ENCODE measurements at regions not wholly inside any gene's neighbourhood (a gene's known extent, or its start where the extent isn't known, plus 50 kb on each side); places are given as distances from the start of the nearest gene placed in this dataset.

DNA sequence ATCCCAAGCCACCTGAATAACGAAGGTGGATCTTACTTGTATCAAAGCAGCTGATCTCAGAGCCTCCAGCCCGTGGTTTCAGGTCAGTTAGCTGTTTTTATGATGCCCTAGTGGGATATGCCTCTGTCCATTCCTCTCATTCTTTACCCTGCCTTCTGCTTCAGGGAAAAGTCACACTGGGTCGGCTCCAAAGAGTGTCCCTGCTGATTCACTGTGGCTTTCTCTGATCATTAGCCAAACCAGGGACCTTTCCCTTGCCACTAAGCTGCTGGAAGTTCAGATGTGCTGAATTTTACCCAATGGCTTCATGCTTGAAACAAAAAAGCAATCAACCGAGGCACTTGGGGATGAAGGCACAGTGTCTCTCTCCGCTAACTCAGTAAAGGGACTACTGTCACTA, 170.2 kb upstream of the SALL1 start:
- WGBS, 3 donors: 55 to 57% (median 57%) methylated on average over 5 of the region's 5 CpGs
- intact Hi-C loops (cut with DNase I): loop anchor here in 1 of 2 donors (5.0 kb wide), 1 partner anchor 49 kb away; no protein-coding TSS in a partner anchor
- Histone ChIP-seq H3K4me3 (no peak overlapping the region), H3K4me1 (no peaks in the 10 kb centered on the region), H3K36me3 (ENCODE audit: insufficient read depth in 1 of 2, low read depth in 1 of 2) (no peaks in the 10 kb centered on the region), H3K9me3 (no peaks in the 10 kb centered on the region), H3K27me3 (ENCODE audit: insufficient read depth in 3 of 3, low read length in 2 of 3) (no peaks in the 10 kb centered on the region), H3K27ac (no peak overlapping the region)
- DNase-seq (no peak), ATAC-seq (no peak)
- TF ChIP-seq CTCF (IDR thresholded peaks at IDR 0.05): no peak

DNA sequence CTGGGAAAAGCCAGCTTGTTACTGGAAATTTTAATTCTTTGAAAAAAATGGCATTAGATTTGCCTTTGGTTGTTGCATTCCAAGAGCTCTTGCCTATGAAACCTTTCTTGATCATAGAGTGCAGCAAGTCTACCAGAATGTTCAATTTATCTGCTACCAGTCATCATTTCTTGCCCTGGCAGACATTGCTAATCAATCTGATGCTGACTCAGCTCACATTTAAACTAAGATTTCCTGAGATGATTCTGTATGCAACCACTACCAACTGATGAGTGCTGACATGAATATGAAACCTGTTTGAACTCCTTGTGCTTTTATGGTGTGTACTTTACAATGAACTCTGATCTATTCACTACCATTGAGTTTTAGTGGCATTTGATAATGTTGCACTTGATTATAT, 166.5 kb upstream of the SALL1 start:
- H3K4me1 ChIP-seq: no peaks in the 10 kb centered on the region
- H3K36me3 ChIP-seq (ENCODE audit: insufficient read depth in 1 of 2, low read depth in 1 of 2): no peaks in the 10 kb centered on the region
- H3K4me3 ChIP-seq: no peak overlapping the region
- no peak for ATAC-seq
- H3K27me3 ChIP-seq (ENCODE audit: insufficient read depth in 3 of 3, low read length in 2 of 3): no peaks in the 10 kb centered on the region
- no peak overlapping the region for H3K27ac ChIP-seq
- TF ChIP-seq CTCF (IDR thresholded peaks at IDR 0.05): no peak
- intact Hi-C loops (cut with DNase I): no loop called here
- no peak for DNase-seq
- no peaks in the 10 kb centered on the region for H3K9me3 ChIP-seq

GRCh38 chr16:51313198-51313597, 162.1 kb upstream of the SALL1 start:
- ATAC-seq (no peak), DNase-seq (no peak)
- 69 to 84% (median 72%) methylated on average over 2 of the region's 2 CpGs for whole genome bisulfite sequencing, 3 donors
- TF ChIP-seq CTCF (IDR thresholded peaks at IDR 0.05): no peak
- H3K27me3 ChIP-seq (ENCODE audit: insufficient read depth in 3 of 3, low read length in 2 of 3): no peaks in the 10 kb centered on the region
- no peaks in the 10 kb centered on the region for H3K9me3 ChIP-seq
- intact Hi-C loops (cut with DNase I): no loop called here
- H3K4me3 ChIP-seq: no peak overlapping the region
- H3K36me3 ChIP-seq (ENCODE audit: insufficient read depth in 1 of 2, low read depth in 1 of 2): no peaks in the 10 kb centered on the region
- no peak overlapping the region for H3K27ac ChIP-seq
- H3K4me1 ChIP-seq: no peaks in the 10 kb centered on the region

DNA sequence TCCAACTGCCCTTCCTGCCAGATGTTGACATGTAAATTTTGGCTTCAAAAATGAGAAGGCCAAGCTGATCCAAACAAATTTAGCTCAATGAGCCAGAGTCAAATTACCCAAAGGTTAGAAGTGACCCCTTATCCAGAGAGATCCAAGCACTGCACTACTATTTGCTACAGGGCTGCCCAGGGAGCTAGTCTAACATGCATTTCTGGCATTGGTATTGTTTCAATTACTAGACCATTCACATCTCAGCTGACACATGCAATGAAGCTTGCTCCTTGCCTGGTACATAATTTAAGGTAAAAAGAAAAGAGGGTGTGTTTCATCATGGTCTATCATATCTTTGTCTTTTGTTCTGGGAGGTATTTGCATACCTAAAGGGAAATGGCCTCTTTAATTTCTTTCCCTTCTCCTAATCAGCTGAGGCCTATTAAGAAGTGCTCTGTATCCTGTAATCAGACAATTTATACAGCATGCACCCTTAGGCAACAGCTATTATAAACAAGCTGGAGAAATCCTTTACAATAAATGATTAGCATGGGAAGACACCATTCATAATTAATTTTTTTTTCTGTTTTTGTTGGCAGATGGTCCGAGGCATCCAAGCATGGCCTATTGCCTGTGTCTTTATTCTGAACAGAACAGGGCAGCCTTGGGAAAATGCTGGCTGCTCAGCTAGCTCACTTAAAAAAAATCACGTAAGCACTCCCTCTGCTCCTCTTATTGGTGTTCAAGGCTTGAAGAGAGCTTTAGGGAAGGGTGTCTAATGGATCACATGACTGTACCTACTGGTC, 161.5 kb upstream of the SALL1 start:
- Histone ChIP-seq H3K27ac (no peak overlapping the region), H3K4me3 (no peak overlapping the region), H3K4me1 (no peaks in the 10 kb centered on the region), H3K27me3 (ENCODE audit: insufficient read depth in 3 of 3, low read length in 2 of 3) (no peaks in the 10 kb centered on the region), H3K36me3 (ENCODE audit: insufficient read depth in 1 of 2, low read depth in 1 of 2) (no peaks in the 10 kb centered on the region), H3K9me3 (no peaks in the 10 kb centered on the region)
- intact Hi-C loops (cut with DNase I): no loop called here
- DNase-seq (no peak), ATAC-seq (no peak)
- WGBS, 3 donors: 44 to 60% (median 54%) methylated on average over 2 of the region's 2 CpGs
- no peak for TF ChIP-seq CTCF (IDR thresholded peaks at IDR 0.05)

GRCh38 chr16:51310159-51310558, 159.1 kb upstream of the SALL1 start:
- H3K4me1 ChIP-seq: no peaks in the 10 kb centered on the region
- intact Hi-C loops (cut with DNase I): no loop called here
- DNase-seq (no peak), ATAC-seq (no peak)
- no peak for TF ChIP-seq CTCF (IDR thresholded peaks at IDR 0.05)
- no peak overlapping the region for H3K4me3 ChIP-seq
- no peak overlapping the region for H3K27ac ChIP-seq
- H3K9me3 ChIP-seq: no peaks in the 10 kb centered on the region
- H3K36me3 ChIP-seq (ENCODE audit: insufficient read depth in 1 of 2, low read depth in 1 of 2): no peaks in the 10 kb centered on the region
- no peaks in the 10 kb centered on the region for H3K27me3 ChIP-seq (ENCODE audit: insufficient read depth in 3 of 3, low read length in 2 of 3)

Measured in psoas muscle (tissue), 7 donors.